ENCODE measurements at regions not wholly inside any gene's neighbourhood (a gene's known extent, or its start where the extent isn't known, plus 50 kb on each side); places are given as distances from the start of the nearest gene placed in this dataset.

DNA sequence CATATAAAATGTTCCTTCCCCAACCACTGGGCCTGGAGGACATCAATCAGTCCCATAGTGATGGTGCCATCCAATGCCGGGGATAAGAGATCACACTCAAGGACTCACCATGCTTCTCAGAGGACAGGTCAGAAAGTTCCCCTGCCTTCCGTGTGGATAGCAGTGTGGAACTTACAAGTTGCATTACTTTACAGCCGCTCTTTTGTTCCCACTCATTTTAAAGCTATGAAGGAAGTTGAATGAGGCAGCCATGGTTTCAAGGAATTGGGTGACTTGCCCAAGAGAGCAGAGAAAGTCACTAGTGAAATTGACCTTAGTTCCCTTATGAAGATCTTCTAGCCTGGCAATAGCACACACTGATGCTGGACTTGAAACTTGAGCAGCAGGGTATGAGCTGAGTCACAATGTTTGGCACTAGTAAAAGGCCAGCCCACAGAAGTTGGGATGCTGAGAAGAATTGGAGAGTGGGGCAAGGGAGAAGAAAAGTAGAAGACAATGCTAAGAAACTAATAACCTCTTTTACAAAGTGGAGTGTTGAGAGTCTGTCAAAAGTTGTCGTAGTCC, 78.7 kb downstream of the CXCL12 start:
- TF ChIP-seq POLR2A (IDR thresholded peaks at IDR 0.05; ENCODE audit: low read length) (no peak), GATA1 (IDR thresholded peaks at IDR 0.05; ENCODE audit: low read depth, low read length) (no peak)
